ENCODE measurements at regions not wholly inside any gene's neighbourhood (a gene's known extent, or its start where the extent isn't known, plus 50 kb on each side); places are given as distances from the start of the nearest gene placed in this dataset.

- H3K36me3 ChIP-seq (ENCODE audit: insufficient read depth, low read length) = peaks cover 17% of the 10 kb centered on the region
- no peaks in the 10 kb centered on the region for H3K79me2 ChIP-seq (ENCODE audit: insufficient read depth, low read length)
- H3K9me3 ChIP-seq (ENCODE audit: low read depth, low read length) = no peaks in the 10 kb centered on the region
- no peak for DNase-seq (ENCODE audit: insufficient read length, low spot score, missing footprints)
- H3K4me1 ChIP-seq (ENCODE audit: insufficient read depth, low read length) = peaks cover 5% of the 10 kb centered on the region
- no peaks in the 10 kb centered on the region for H4K20me1 ChIP-seq (ENCODE audit: insufficient read depth, low read length)
- H3K4me3 ChIP-seq (ENCODE audit: insufficient read depth, low read length) = no peak overlapping the region
- no peaks in the 10 kb centered on the region for H3K27me3 ChIP-seq (ENCODE audit: insufficient read depth, low read length)
- H3K27ac ChIP-seq (ENCODE audit: low read depth, low read length) = no peak overlapping the region
- no peak overlapping the region for H2AFZ ChIP-seq (ENCODE audit: low read length)
- TF ChIP-seq CTCF (IDR thresholded peaks at IDR 0.05; ENCODE audit: extremely low read depth, low read depth, low read length) = no peak
- H3K4me2 ChIP-seq (ENCODE audit: insufficient read depth, low read length) = no peak overlapping the region
These were observed 169.5 kb upstream of the RIPOR2 start for GRCh38 chr6:25105070-25105925.

- H3K9me3 ChIP-seq (ENCODE audit: low read depth, low read length) = no peaks in the 10 kb centered on the region
- no peak overlapping the region for H2AFZ ChIP-seq (ENCODE audit: low read length)
- TF ChIP-seq CTCF (IDR thresholded peaks at IDR 0.05; ENCODE audit: extremely low read depth, low read depth, low read length) = no peak
- H4K20me1 ChIP-seq (ENCODE audit: insufficient read depth, low read length) = no peaks in the 10 kb centered on the region
- no peak overlapping the region for H3K27ac ChIP-seq (ENCODE audit: low read depth, low read length)
- peaks cover 7% of the 10 kb centered on the region for H3K4me1 ChIP-seq (ENCODE audit: insufficient read depth, low read length)
- no peaks in the 10 kb centered on the region for H3K79me2 ChIP-seq (ENCODE audit: insufficient read depth, low read length)
- H3K27me3 ChIP-seq (ENCODE audit: insufficient read depth, low read length) = no peaks in the 10 kb centered on the region
- DNase-seq (ENCODE audit: insufficient read length, low spot score, missing footprints) = no peak
- H3K4me2 ChIP-seq (ENCODE audit: insufficient read depth, low read length) = no peak overlapping the region
- no peak overlapping the region for H3K4me3 ChIP-seq (ENCODE audit: insufficient read depth, low read length)
- H3K36me3 ChIP-seq (ENCODE audit: insufficient read depth, low read length) = peaks cover 17% of the 10 kb centered on the region
These were observed 171.5 kb upstream of the RIPOR2 start for GRCh38 chr6:25107218-25107617.

- Histone ChIP-seq H3K4me3 (ENCODE audit: insufficient read depth, low read length) (no peak overlapping the region), H3K79me2 (ENCODE audit: insufficient read depth, low read length) (no peaks in the 10 kb centered on the region), H3K9me3 (ENCODE audit: low read depth, low read length) (no peaks in the 10 kb centered on the region), H2AFZ (ENCODE audit: low read length) (no peak overlapping the region), H3K4me1 (ENCODE audit: insufficient read depth, low read length) (peaks cover 6% of the 10 kb centered on the region), H3K27me3 (ENCODE audit: insufficient read depth, low read length) (no peaks in the 10 kb centered on the region), H3K27ac (ENCODE audit: low read depth, low read length) (no peak overlapping the region), H3K4me2 (ENCODE audit: insufficient read depth, low read length) (no peak overlapping the region), H3K36me3 (ENCODE audit: insufficient read depth, low read length) (peaks cover 18% of the 10 kb centered on the region), H4K20me1 (ENCODE audit: insufficient read depth, low read length) (no peaks in the 10 kb centered on the region)
- no peak for TF ChIP-seq CTCF (IDR thresholded peaks at IDR 0.05; ENCODE audit: extremely low read depth, low read depth, low read length)
- DNase-seq (ENCODE audit: insufficient read length, low spot score, missing footprints) = no peak
These were observed 167.4 kb upstream of the CARMIL1 start for GRCh38 chr6:25111782-25112181.

- Histone ChIP-seq H3K36me3 (ENCODE audit: insufficient read depth, low read length) (peaks cover 14% of the 10 kb centered on the region), H3K9me3 (ENCODE audit: low read depth, low read length) (no peaks in the 10 kb centered on the region), H3K4me3 (ENCODE audit: insufficient read depth, low read length) (no peak overlapping the region), H3K27me3 (ENCODE audit: insufficient read depth, low read length) (no peaks in the 10 kb centered on the region), H3K79me2 (ENCODE audit: insufficient read depth, low read length) (no peaks in the 10 kb centered on the region), H4K20me1 (ENCODE audit: insufficient read depth, low read length) (no peaks in the 10 kb centered on the region), H3K27ac (ENCODE audit: low read depth, low read length) (no peak overlapping the region), H3K4me2 (ENCODE audit: insufficient read depth, low read length) (no peak overlapping the region), H3K4me1 (ENCODE audit: insufficient read depth, low read length) (peaks cover 6% of the 10 kb centered on the region), H2AFZ (ENCODE audit: low read length) (no peak overlapping the region)
- no peak for DNase-seq (ENCODE audit: insufficient read length, low spot score, missing footprints)
- TF ChIP-seq CTCF (IDR thresholded peaks at IDR 0.05; ENCODE audit: extremely low read depth, low read depth, low read length) = no peak
These were observed 166.8 kb upstream of the CARMIL1 start for GRCh38 chr6:25112322-25112773.

All from osteoblast (primary cell).